ENCODE measurements at regions not wholly inside any gene's neighbourhood (a gene's known extent, or its start where the extent isn't known, plus 50 kb on each side); places are given as distances from the start of the nearest gene placed in this dataset.
"Not testable (repeated sequence)": the region's sequence is repeated elsewhere in the genome, so short reads cannot be mapped to it uniquely, and the experiment has no call there.

DNA sequence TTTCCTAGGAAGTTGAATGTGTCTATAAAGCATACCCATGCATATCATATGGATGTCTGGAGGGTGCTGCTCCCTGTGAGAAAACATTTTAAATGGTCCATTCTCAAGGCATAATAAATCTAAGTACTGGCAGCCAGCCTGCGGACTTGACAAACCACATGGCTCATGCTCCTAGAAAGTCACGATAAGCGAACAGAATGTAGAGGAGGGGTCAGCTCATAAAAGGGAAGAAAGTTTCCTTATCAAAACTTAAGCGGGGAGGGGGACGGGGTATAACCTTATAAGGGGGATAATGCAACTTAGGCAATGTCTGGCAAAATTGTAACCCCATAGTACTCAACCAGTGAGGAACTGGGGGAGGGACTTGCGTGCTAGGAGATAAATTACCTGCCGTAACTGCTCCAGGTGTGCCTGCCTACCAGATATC is 159.8 kb upstream of the LMCD1 start:
- no peak for DNase-seq (ENCODE audit: low read depth)
- TF ChIP-seq, protein P1, sequence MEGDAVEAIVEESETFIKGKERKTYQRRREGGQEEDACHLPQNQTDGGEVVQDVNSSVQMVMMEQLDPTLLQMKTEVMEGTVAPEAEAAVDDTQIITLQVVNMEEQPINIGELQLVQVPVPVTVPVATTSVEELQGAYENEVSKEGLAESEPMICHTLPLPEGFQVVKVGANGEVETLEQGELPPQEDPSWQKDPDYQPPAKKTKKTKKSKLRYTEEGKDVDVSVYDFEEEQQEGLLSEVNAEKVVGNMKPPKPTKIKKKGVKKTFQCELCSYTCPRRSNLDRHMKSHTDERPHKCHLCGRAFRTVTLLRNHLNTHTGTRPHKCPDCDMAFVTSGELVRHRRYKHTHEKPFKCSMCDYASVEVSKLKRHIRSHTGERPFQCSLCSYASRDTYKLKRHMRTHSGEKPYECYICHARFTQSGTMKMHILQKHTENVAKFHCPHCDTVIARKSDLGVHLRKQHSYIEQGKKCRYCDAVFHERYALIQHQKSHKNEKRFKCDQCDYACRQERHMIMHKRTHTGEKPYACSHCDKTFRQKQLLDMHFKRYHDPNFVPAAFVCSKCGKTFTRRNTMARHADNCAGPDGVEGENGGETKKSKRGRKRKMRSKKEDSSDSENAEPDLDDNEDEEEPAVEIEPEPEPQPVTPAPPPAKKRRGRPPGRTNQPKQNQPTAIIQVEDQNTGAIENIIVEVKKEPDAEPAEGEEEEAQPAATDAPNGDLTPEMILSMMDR (conservative IDR thresholded peaks at IDR 0.05; ENCODE audit: low read depth, low read length): no peak
- H3K4me3 ChIP-seq (ENCODE audit: low read depth, low read length): no peak overlapping the region

DNA sequence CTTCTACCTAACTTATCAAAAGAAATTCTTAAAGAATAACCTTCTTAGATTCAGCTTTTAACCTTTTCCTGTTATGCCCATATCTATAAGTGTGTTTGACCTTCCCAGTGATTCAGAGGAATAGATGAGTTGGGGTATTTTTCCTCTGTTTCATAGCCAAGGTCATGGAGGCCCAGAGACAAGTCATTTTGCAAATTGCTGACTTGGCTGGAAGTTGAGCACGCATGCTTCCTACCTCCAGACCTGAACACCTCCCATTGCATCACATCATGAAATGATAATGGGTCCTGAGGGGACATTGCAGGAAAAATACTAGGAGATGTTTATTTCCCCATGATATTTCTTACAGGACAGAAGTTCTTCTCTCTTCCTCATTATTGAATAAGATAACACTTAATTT is 158.6 kb upstream of the LMCD1 start:
- DNase-seq (ENCODE audit: low read depth): no peak
- H3K4me3 ChIP-seq (ENCODE audit: low read depth, low read length): no peak overlapping the region
- TF ChIP-seq, protein P1 (conservative IDR thresholded peaks at IDR 0.05; ENCODE audit: low read depth, low read length): no peak

- DNase-seq (ENCODE audit: low read depth): no peak
- TF ChIP-seq, protein P1 (conservative IDR thresholded peaks at IDR 0.05; ENCODE audit: low read depth, low read length): no peak
- no peak overlapping the region for H3K4me3 ChIP-seq (ENCODE audit: low read depth, low read length)
These were observed 156.2 kb upstream of the LMCD1 start for GRCh38 chr3:8345398-8345797.

GRCh38 chr3:8348076-8348475 is 153.5 kb upstream of the LMCD1 start:
- DNase-seq (ENCODE audit: low read depth): no peak
- no peak overlapping the region for H3K4me3 ChIP-seq (ENCODE audit: low read depth, low read length)
- TF ChIP-seq, protein P1 (conservative IDR thresholded peaks at IDR 0.05; ENCODE audit: low read depth, low read length): no peak

DNA sequence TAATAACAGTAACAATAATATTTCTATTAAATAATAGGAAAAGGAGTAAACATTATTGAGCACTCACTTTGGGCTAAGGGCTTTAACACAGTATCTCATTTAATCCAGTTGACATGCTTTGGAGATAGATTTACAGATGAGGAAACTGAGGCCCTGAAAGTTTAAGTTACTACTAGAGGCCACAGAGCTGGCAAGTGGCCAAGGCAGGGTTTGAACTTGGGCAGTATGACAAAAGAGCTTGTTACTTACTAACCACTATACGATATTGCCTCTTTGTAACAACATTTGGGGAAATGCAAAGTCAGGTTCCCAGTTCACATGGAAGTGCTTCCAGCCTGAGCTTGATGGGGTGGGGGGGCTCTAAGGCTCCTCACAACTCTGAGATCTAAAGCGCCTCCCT is 149.1 kb upstream of the LMCD1 start:
- TF ChIP-seq, protein P1 (conservative IDR thresholded peaks at IDR 0.05; ENCODE audit: low read depth, low read length): no peak
- H3K4me3 ChIP-seq (ENCODE audit: low read depth, low read length): no peak overlapping the region
- DNase-seq (ENCODE audit: low read depth): no peak

GRCh38 chr3:8353364-8353763 is 148.3 kb upstream of the LMCD1 start:
- TF ChIP-seq, protein P1 (conservative IDR thresholded peaks at IDR 0.05; ENCODE audit: low read depth, low read length): no peak
- no peak overlapping the region for H3K4me3 ChIP-seq (ENCODE audit: low read depth, low read length)
- no peak for DNase-seq (ENCODE audit: low read depth)

DNA sequence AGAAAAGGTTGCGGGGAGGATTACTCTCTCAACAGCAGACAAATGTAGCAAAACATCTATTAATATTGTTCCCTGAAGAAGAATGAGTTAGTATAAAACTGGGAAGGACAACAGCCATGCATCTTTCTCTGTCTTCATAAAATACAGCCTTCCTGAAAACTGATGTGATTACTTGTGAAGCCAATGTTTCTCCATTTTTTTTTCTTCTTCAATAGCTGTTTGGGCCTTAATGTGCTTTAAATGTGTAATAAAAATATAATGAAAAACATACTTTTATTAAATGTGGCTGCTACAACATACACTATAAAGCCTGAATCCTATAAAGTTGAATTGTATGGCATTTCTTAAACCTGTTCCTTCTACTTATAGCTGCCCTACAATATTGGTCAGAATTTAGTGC is 146.3 kb upstream of the LMCD1 start:
- TF ChIP-seq, protein P1 (conservative IDR thresholded peaks at IDR 0.05; ENCODE audit: low read depth, low read length): no peak
- no peak overlapping the region for H3K4me3 ChIP-seq (ENCODE audit: low read depth, low read length)
- no peak for DNase-seq (ENCODE audit: low read depth)

- not testable (repeated sequence) for H3K4me3 ChIP-seq (ENCODE audit: low read depth, low read length); DNase-seq (ENCODE audit: low read depth)
These were observed 145.6 kb upstream of the LMCD1 start for GRCh38 chr3:8356066-8356465.

Measured in epithelial cell of proximal tubule (primary cell).